ENCODE measurements at regions not wholly inside any gene's neighbourhood (a gene's known extent, or its start where the extent isn't known, plus 50 kb on each side); places are given as distances from the start of the nearest gene placed in this dataset.

- in situ Hi-C loops (cut with HindIII; ENCODE audit: low sequenced_read_pairs): no loop called here
- H3K4me3 ChIP-seq (ENCODE audit: low read depth, low read length): no peak overlapping the region
- no peak for TF ChIP-seq CTCF (IDR thresholded peaks at IDR 0.05; ENCODE audit: low read depth, low read length)
- no peak for DNase-seq (ENCODE audit: low read depth, low spot score)
Measured at GRCh38 chr3:106126846-106127235, 258.0 kb upstream of the CBLB start.

- in situ Hi-C loops (cut with HindIII; ENCODE audit: low sequenced_read_pairs): no loop called here
- no peak for TF ChIP-seq CTCF (IDR thresholded peaks at IDR 0.05; ENCODE audit: low read depth, low read length)
- no peak for DNase-seq (ENCODE audit: low read depth, low spot score)
- no peak overlapping the region for H3K4me3 ChIP-seq (ENCODE audit: low read depth, low read length)
Measured at GRCh38 chr3:106129939-106130338, 261.1 kb upstream of the CBLB start.

- no peak overlapping the region for H3K4me3 ChIP-seq (ENCODE audit: low read depth, low read length)
- no peak for TF ChIP-seq CTCF (IDR thresholded peaks at IDR 0.05; ENCODE audit: low read depth, low read length)
- in situ Hi-C loops (cut with HindIII; ENCODE audit: low sequenced_read_pairs): no loop called here
- peak; percentile 86 for DNase-seq (ENCODE audit: low read depth, low spot score)
Measured at GRCh38 chr3:106130384-106131198, 261.8 kb upstream of the CBLB start.

GRCh38 chr3:106135451-106136160, 266.8 kb upstream of the CBLB start:
- in situ Hi-C loops (cut with HindIII; ENCODE audit: low sequenced_read_pairs): no loop called here
- no peak overlapping the region for H3K4me3 ChIP-seq (ENCODE audit: low read depth, low read length)
- TF ChIP-seq CTCF (IDR thresholded peaks at IDR 0.05; ENCODE audit: low read depth, low read length): no peak
- DNase-seq (ENCODE audit: low read depth, low spot score): no peak

GRCh38 chr3:106139826-106140225, 271.0 kb upstream of the CBLB start:
- H3K4me3 ChIP-seq (ENCODE audit: low read depth, low read length): no peak overlapping the region
- DNase-seq (ENCODE audit: low read depth, low spot score): no peak
- in situ Hi-C loops (cut with HindIII; ENCODE audit: low sequenced_read_pairs): no loop called here
- no peak for TF ChIP-seq CTCF (IDR thresholded peaks at IDR 0.05; ENCODE audit: low read depth, low read length)

GRCh38 chr3:106140431-106140830, 271.6 kb upstream of the CBLB start:
- no peak for DNase-seq (ENCODE audit: low read depth, low spot score)
- in situ Hi-C loops (cut with HindIII; ENCODE audit: low sequenced_read_pairs): no loop called here

More at GRCh38 chr3:106140431-106140830, 271.6 kb upstream of the CBLB start:
- no peak for TF ChIP-seq CTCF (IDR thresholded peaks at IDR 0.05; ENCODE audit: low read depth, low read length)
- H3K4me3 ChIP-seq (ENCODE audit: low read depth, low read length): no peak overlapping the region
